Loucy (cell line): ENCODE measurements at regions not wholly inside any gene's neighbourhood (a gene's known extent, or its start where the extent isn't known, plus 50 kb on each side); places are given as distances from the start of the nearest gene placed in this dataset.

Experiments used
- CTCF ChIP-seq: fragments of 200-600 bp; sonication (generic); conservative IDR thresholded peaks from 2 replicates; pipeline ENCODE4 v1.5.1; 2014; ENCODE audit warnings: mild to moderate bottlenecking, antibody characterized with exemption, low read length
- EZH2phosphoT487 ChIP-seq: fragments of 200-600 bp; IDR thresholded peaks from 2 replicates; pipeline ENCODE4 v1.6.1; 2018; ENCODE audit warnings: antibody characterized with exemption, mild to moderate bottlenecking, moderate library complexity, borderline replicate concordance

DNA sequence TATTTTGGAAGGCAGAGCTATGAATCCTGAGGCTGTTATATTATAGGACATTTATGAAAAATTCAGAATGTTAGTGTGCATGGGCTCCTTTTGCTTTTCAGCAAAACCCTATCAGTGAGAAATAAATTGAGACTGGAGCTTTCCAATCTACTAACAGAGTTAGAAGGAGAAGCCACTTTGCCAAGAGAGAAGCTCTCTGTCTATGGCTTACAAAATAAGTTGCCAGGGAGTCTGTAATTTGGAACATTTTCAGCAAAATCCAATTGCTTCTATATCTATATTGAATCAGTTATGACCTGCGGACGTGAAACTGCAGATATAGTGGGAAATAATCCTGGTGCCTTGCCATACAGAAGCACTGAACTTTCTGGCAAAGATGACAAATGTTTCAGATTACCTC, 279.3 kb downstream of the CDH19 start:
- TF ChIP-seq CTCF = no peak
- no peak for TF ChIP-seq EZH2phosphoT487
